ENCODE measurements at regions not wholly inside any gene's neighbourhood (a gene's known extent, or its start where the extent isn't known, plus 50 kb on each side); places are given as distances from the start of the nearest gene placed in this dataset.

GRCh38 chr7:40935435-40935834, 767.5 kb downstream of the INHBA start:
- Histone ChIP-seq H3K36me3 (replicated peaks in 1 of 2; ENCODE audit: control extremely low read depth in 1 of 2, control insufficient read depth in 1 of 2, extremely low read depth in 1 of 2, insufficient read depth in 2 of 2, low read length in 1 of 2) (no peaks in the 10 kb centered on the region), H3K9me3 (ENCODE audit: control extremely low read depth in 1 of 3, control insufficient read depth in 2 of 3, insufficient read depth in 1 of 3, low read length in 2 of 3) (peaks cover 0 to 6% (median 0%) of the 10 kb centered on the region in 3 donors), H3K9ac (ENCODE audit: low read length) (no peak overlapping the region), H4K20me1 (ENCODE audit: control insufficient read depth, insufficient read depth, low read length, poor library complexity, severe bottlenecking) (no peaks in the 10 kb centered on the region), H3K4me1 (ENCODE audit: control insufficient read depth in 2 of 2, insufficient read depth in 2 of 2, low read length in 2 of 2) (no peaks in the 10 kb centered on the region), H3K4me3 (ENCODE audit: control extremely low read depth in 1 of 5, extremely low read depth in 1 of 5, insufficient read depth in 1 of 5, low read depth in 2 of 5, low read length in 4 of 5) (no peak overlapping the region), H3K27me3 (replicated peaks in 1 of 4; ENCODE audit: control extremely low read depth in 1 of 4, control insufficient read depth in 3 of 4, insufficient read depth in 4 of 4, low read length in 3 of 4) (no peaks in the 10 kb centered on the region), H3K79me2 (ENCODE audit: control insufficient read depth, insufficient read depth, low read length) (no peaks in the 10 kb centered on the region), H3K27ac (ENCODE audit: low read length in 2 of 2) (no peak overlapping the region), H3K4me2 (replicated peaks; ENCODE audit: low read depth, low read length, poor library complexity, severe bottlenecking) (no peak overlapping the region), H2AFZ (ENCODE audit: insufficient read depth, low read depth, low read length, poor library complexity, severe bottlenecking) (no peak overlapping the region)
- TF ChIP-seq EZH2 (IDR thresholded peaks at IDR 0.05; ENCODE audit: borderline replicate concordance, insufficient read depth, low read depth, low read length, poor library complexity, severe bottlenecking) (no peak), CTCF (IDR thresholded peaks at IDR 0.05) (no peak)
- intact Hi-C loops (cut with micrococcal nuclease) = no loop called here
- H3K9me3 Mint-ChIP-seq (ENCODE audit: insufficient read depth) = peaks cover 4% of the 10 kb centered on the region
- POLR2A ChIA-PET = no interaction called here
- no peaks in the 10 kb centered on the region for H3K27me3 Mint-ChIP-seq
- no peaks in the 10 kb centered on the region for H3K4me1 Mint-ChIP-seq
- CTCF ChIA-PET = no interaction called here
- no peak overlapping the region for H3K27ac Mint-ChIP-seq
- no peak for ATAC-seq (ENCODE audit: low read depth)
- H3K4me3 Mint-ChIP-seq = no peak overlapping the region
- no CpG with 5 or more reads among the region's 2 CpGs for WGBS (ENCODE audit: insufficient coverage)
- no peak for DNase-seq

- no peaks in the 10 kb centered on the region for H4K20me1 ChIP-seq (ENCODE audit: control insufficient read depth, insufficient read depth, low read length, poor library complexity, severe bottlenecking)
- no peaks in the 10 kb centered on the region for H3K36me3 ChIP-seq (replicated peaks in 1 of 2; ENCODE audit: control extremely low read depth in 1 of 2, control insufficient read depth in 1 of 2, extremely low read depth in 1 of 2, insufficient read depth in 2 of 2, low read length in 1 of 2)
- no peak overlapping the region for H3K4me3 ChIP-seq (ENCODE audit: control extremely low read depth in 1 of 5, extremely low read depth in 1 of 5, insufficient read depth in 1 of 5, low read depth in 2 of 5, low read length in 4 of 5)
- Mint-ChIP-seq H3K9me3 (ENCODE audit: insufficient read depth) (peaks cover 2% of the 10 kb centered on the region), H3K4me3 (no peak overlapping the region), H3K27ac (no peak overlapping the region), H3K4me1 (no peaks in the 10 kb centered on the region), H3K27me3 (no peaks in the 10 kb centered on the region)
- H3K27me3 ChIP-seq (replicated peaks in 1 of 4; ENCODE audit: control extremely low read depth in 1 of 4, control insufficient read depth in 3 of 4, insufficient read depth in 4 of 4, low read length in 3 of 4) = no peaks in the 10 kb centered on the region
- peaks cover 0 to 3% (median 0%) of the 10 kb centered on the region in 3 donors for H3K9me3 ChIP-seq (ENCODE audit: control extremely low read depth in 1 of 3, control insufficient read depth in 2 of 3, insufficient read depth in 1 of 3, low read length in 2 of 3)
- no peaks in the 10 kb centered on the region for H3K79me2 ChIP-seq (ENCODE audit: control insufficient read depth, insufficient read depth, low read length)
- no peak overlapping the region for H3K27ac ChIP-seq (ENCODE audit: low read length in 2 of 2)
- ChIA-PET CTCF (no interaction called here), POLR2A (no interaction called here)
- no peak overlapping the region for H3K9ac ChIP-seq (ENCODE audit: low read length)
- no CpG with 5 or more reads among the region's 1 CpG for WGBS (ENCODE audit: insufficient coverage)
- DNase-seq = no peak
- no peaks in the 10 kb centered on the region for H3K4me1 ChIP-seq (ENCODE audit: control insufficient read depth in 2 of 2, insufficient read depth in 2 of 2, low read length in 2 of 2)
- ATAC-seq (ENCODE audit: low read depth) = no peak
- intact Hi-C loops (cut with micrococcal nuclease) = no loop called here
- no peak overlapping the region for H3K4me2 ChIP-seq (replicated peaks; ENCODE audit: low read depth, low read length, poor library complexity, severe bottlenecking)
- H2AFZ ChIP-seq (ENCODE audit: insufficient read depth, low read depth, low read length, poor library complexity, severe bottlenecking) = no peak overlapping the region
- no peak for TF ChIP-seq CTCF (IDR thresholded peaks at IDR 0.05)
- no peak for TF ChIP-seq EZH2 (IDR thresholded peaks at IDR 0.05; ENCODE audit: borderline replicate concordance, insufficient read depth, low read depth, low read length, poor library complexity, severe bottlenecking)
Measured at GRCh38 chr7:40923626-40924025, 779.3 kb downstream of the INHBA start.
